Kidney (tissue), 13 donors: ENCODE measurements at regions not wholly inside any gene's neighbourhood (a gene's known extent, or its start where the extent isn't known, plus 50 kb on each side); places are given as distances from the start of the nearest gene placed in this dataset.

Experiments used
- DNase-seq, 5 donors: peaks; one replicate each; pipeline ENCODE4 v3.0.0-alpha.2; 2013 to 2020
- FAIRE-seq: peaks from 2 replicates; lab custom pipeline; 2012; peaks lifted over from hg19 to GRCh38; lab: Jason Lieb, UNC
- H3K27ac ChIP-seq, 2 donors: one replicate each; pipeline ENCODE4 v1.7.0; 2013; ENCODE audit warnings: low read depth in 2 of 2, low read length in 2 of 2, inconsistent platforms in 1 of 2
- H3K27me3 ChIP-seq: one replicate; pipeline ENCODE4 v1.7.1; 2013; ENCODE audit warnings: low read length, inconsistent platforms; ENCODE audit not compliant: control insufficient read depth, insufficient read depth
- H3K36me3 ChIP-seq, 3 donors: one replicate each; pipeline versions ENCODE4 v1.7.0 to v1.7.1; 2013; ENCODE audit warnings: low read length in 3 of 3, control low read depth in 1 of 3, inconsistent platforms in 1 of 3; ENCODE audit not compliant: insufficient read depth in 3 of 3, control insufficient read depth in 2 of 3
- H3K4me1 ChIP-seq, 3 donors: one replicate each; pipeline versions ENCODE4 v1.7.0 to v1.7.1; 2013; ENCODE audit warnings: low read length in 3 of 3, inconsistent platforms in 1 of 3, low read depth in 1 of 3; ENCODE audit not compliant: control insufficient read depth in 2 of 3, insufficient read depth in 2 of 3
- H3K4me3 ChIP-seq, 3 donors: one replicate each; pipeline versions ENCODE4 v1.7.0 to v1.8.1; 2013; ENCODE audit warnings: low read length in 3 of 3, control low read depth in 1 of 3, inconsistent platforms in 1 of 3
- H3K9ac ChIP-seq, 3 donors: one replicate each; pipeline versions ENCODE4 v1.7.0 to v1.7.1; 2013; ENCODE audit warnings: low read length in 3 of 3, control low read depth in 1 of 3, inconsistent platforms in 1 of 3
- H3K9me3 ChIP-seq, 3 donors: one replicate each; pipeline versions ENCODE4 v1.7.0 to v1.7.1; 2013; ENCODE audit warnings: low read length in 3 of 3, control low read depth in 1 of 3, inconsistent platforms in 1 of 3; ENCODE audit not compliant: control insufficient read depth in 2 of 3, insufficient read depth in 1 of 3
- intact Hi-C: fragments of 100-400 bp; cut with DNase I; formaldehyde crosslinking; loops from one replicate; pipeline ENCODE4 v1.11.1; 2022
- TF ChIP-seq, protein P1 (sequence below): IDR thresholded peaks from 3 replicates; pipeline ENCODE4 v1.5.1; 2012; ENCODE audit warnings: mild to moderate bottlenecking, moderate library complexity, borderline replicate concordance; ENCODE audit not compliant: insufficient read depth; ENCODE audit errors: extremely low read depth
- donor health status: control.
- donor health status: control.
- donor health status: control.
- donor health status: control.
- donor health status: control.
- donor health status: DM: yes; HTN: yes; CAD: no.
- donor health status: Normal renal cell carcinoma (clear cell type).

DNA sequence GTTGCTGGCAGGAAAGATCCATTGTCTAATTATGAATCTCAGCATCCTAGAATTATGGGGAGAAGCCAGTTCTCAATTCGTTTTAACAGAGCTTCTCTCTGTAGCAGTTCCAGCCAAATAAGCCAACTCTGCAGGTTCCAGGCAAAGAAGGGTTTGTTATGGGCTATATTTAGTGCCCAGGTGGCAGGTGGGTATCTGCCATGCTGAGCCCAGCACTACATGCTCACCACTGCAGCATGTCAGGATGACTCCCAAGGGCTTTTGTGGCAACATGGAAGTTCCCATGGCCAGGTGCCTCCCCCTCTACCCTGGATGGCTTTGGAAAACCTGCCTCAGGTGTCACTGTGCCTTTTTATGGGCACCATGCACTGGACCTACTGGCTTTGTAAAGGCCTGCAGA, 74.5 kb upstream of the KCNK12 start:
- H3K9me3 ChIP-seq: no peaks in the 10 kb centered on the region
- FAIRE-seq: no peak
- no peaks in the 10 kb centered on the region for H3K36me3 ChIP-seq
- H3K9ac ChIP-seq: no peak overlapping the region
- no peaks in the 10 kb centered on the region for H3K4me1 ChIP-seq
- no peak overlapping the region for H3K27ac ChIP-seq
- intact Hi-C loops: no loop called here
- H3K4me3 ChIP-seq: no peak overlapping the region
- no peak for DNase-seq
- TF ChIP-seq, protein P1, sequence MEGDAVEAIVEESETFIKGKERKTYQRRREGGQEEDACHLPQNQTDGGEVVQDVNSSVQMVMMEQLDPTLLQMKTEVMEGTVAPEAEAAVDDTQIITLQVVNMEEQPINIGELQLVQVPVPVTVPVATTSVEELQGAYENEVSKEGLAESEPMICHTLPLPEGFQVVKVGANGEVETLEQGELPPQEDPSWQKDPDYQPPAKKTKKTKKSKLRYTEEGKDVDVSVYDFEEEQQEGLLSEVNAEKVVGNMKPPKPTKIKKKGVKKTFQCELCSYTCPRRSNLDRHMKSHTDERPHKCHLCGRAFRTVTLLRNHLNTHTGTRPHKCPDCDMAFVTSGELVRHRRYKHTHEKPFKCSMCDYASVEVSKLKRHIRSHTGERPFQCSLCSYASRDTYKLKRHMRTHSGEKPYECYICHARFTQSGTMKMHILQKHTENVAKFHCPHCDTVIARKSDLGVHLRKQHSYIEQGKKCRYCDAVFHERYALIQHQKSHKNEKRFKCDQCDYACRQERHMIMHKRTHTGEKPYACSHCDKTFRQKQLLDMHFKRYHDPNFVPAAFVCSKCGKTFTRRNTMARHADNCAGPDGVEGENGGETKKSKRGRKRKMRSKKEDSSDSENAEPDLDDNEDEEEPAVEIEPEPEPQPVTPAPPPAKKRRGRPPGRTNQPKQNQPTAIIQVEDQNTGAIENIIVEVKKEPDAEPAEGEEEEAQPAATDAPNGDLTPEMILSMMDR: no peak
- H3K27me3 ChIP-seq: no peaks in the 10 kb centered on the region

GRCh38 chr2:47644351-47644750, 73.6 kb upstream of the KCNK12 start:
- no peaks in the 10 kb centered on the region for H3K4me1 ChIP-seq
- TF ChIP-seq, protein P1: no peak
- H3K27ac ChIP-seq: no peak overlapping the region
- H3K36me3 ChIP-seq: no peaks in the 10 kb centered on the region
- no peaks in the 10 kb centered on the region for H3K27me3 ChIP-seq
- no peaks in the 10 kb centered on the region for H3K9me3 ChIP-seq
- DNase-seq (no peak), FAIRE-seq (no peak)
- H3K9ac ChIP-seq: no peak overlapping the region
- intact Hi-C loops: no loop called here
- no peak overlapping the region for H3K4me3 ChIP-seq

DNA sequence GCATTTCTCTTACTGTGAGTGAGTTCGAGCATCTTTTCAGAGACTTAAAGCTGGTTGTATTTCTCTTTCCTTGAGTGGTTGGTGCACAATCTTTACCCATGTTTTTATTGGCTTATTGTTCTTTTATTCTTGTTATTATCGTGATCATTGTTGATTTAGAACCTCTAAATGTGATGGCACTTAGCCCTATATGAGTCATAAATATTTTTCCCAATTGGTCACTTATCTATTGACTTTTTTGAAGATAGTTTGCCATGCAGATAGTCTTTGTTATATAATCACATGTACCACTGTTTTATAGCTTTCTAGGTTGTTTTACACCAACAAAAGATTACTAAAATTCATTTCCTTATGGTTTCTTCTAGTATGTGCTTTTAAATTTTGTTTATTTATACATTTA, 70.6 kb upstream of the KCNK12 start:
- H3K9ac ChIP-seq: no peak overlapping the region
- DNase-seq (no peak), FAIRE-seq (no peak)
- no peaks in the 10 kb centered on the region for H3K36me3 ChIP-seq
- intact Hi-C loops: no loop called here
- H3K27ac ChIP-seq: no peak overlapping the region
- peaks cover 0 to 3% (median 0%) of the 10 kb centered on the region in 3 donors for H3K9me3 ChIP-seq
- no peaks in the 10 kb centered on the region for H3K4me1 ChIP-seq
- no peaks in the 10 kb centered on the region for H3K27me3 ChIP-seq
- H3K4me3 ChIP-seq: no peak overlapping the region
- TF ChIP-seq, protein P1: no peak

DNA sequence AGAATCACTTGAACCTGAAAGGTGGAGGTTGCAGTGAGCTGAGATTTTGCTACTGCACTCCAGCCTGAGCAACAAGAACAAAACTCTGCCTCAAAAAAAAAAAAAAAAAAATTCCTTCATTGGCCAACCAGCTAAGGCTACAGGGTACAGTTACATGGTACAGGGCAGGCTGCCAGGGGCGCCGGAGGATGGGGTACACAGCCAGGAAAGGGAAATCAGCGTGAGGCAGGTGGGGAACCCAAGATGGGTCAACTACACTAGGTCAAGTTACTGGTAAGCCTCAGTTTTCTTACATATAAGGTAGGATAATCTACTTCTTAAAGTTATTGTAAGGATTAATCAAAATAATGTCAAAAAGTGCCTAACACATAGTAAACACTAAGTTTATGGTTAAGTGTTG, 69.6 kb upstream of the KCNK12 start:
- Histone ChIP-seq H3K4me1 (no peaks in the 10 kb centered on the region), H3K27me3 (no peaks in the 10 kb centered on the region), H3K9ac (no peak overlapping the region), H3K36me3 (no peaks in the 10 kb centered on the region), H3K4me3 (no peak overlapping the region), H3K27ac (no peak overlapping the region), H3K9me3 (peaks cover 0 to 3% (median 0%) of the 10 kb centered on the region in 3 donors)
- DNase-seq (no peak), FAIRE-seq (no peak)
- TF ChIP-seq, protein P1: no peak
- intact Hi-C loops: no loop called here
